Gastroesophageal sphincter (tissue), 3 donors: ENCODE measurements at regions not wholly inside any gene's neighbourhood (a gene's known extent, or its start where the extent isn't known, plus 50 kb on each side); places are given as distances from the start of the nearest gene placed in this dataset.
"Not testable (repeated sequence)": the region's sequence is repeated elsewhere in the genome, so short reads cannot be mapped to it uniquely, and the experiment has no call there.

Source experiments
- POLR2A ChIP-seq, 2 donors: fragments of 450-650 bp; IDR thresholded peaks; one replicate each; pipeline ENCODE4 v1.6.1; 2017; ENCODE audit warnings: antibody characterized with exemption in 2 of 2, mild to moderate bottlenecking in 2 of 2, moderate library complexity in 1 of 2
- TF ChIP-seq, protein P1 (sequence below), 4 experiments: fragments of 200-600 bp in 2 of 4; fragments of 450-650 bp in 2 of 4; sonication (generic) in 1 of 4; IDR thresholded peaks; one replicate each; pipeline ENCODE4 v1.5.1; 2017 to 2019; ENCODE audit warnings: antibody characterized with exemption in 4 of 4, mild to moderate bottlenecking in 2 of 4, moderate library complexity in 2 of 4

DNA sequence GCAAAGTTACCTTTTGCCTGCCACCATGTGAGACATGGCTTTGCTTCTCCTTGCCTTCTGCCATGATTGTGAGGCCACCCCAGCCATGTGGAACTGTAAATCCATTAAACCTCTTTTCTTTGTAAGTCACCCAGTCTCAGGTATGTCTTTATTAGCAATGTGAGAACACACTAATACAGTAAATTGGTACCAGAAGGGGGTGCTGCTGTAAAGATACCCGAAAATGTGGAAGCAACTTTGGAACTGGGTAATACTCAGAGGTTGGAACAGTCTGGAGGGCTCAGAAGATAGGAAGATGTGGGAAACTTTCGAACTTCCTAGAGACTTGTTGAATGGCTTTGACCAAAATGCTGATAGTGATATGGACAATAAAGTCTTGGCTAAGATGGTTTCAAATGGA, 184.8 kb upstream of the LHX8 start:
- TF ChIP-seq, protein P1, sequence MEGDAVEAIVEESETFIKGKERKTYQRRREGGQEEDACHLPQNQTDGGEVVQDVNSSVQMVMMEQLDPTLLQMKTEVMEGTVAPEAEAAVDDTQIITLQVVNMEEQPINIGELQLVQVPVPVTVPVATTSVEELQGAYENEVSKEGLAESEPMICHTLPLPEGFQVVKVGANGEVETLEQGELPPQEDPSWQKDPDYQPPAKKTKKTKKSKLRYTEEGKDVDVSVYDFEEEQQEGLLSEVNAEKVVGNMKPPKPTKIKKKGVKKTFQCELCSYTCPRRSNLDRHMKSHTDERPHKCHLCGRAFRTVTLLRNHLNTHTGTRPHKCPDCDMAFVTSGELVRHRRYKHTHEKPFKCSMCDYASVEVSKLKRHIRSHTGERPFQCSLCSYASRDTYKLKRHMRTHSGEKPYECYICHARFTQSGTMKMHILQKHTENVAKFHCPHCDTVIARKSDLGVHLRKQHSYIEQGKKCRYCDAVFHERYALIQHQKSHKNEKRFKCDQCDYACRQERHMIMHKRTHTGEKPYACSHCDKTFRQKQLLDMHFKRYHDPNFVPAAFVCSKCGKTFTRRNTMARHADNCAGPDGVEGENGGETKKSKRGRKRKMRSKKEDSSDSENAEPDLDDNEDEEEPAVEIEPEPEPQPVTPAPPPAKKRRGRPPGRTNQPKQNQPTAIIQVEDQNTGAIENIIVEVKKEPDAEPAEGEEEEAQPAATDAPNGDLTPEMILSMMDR (IDR thresholded peaks at IDR 0.05), result not testable (repeated sequence)
- TF ChIP-seq POLR2A (IDR thresholded peaks at IDR 0.05), result not testable (repeated sequence)
